Body of pancreas (tissue), 4 donors: ENCODE measurements at regions not wholly inside any gene's neighbourhood (a gene's known extent, or its start where the extent isn't known, plus 50 kb on each side); places are given as distances from the start of the nearest gene placed in this dataset.
A peak's percentile ranks its signal among the peaks of the same experiment; 100 is the strongest.

ENCODE experiments used
- ATAC-seq: fragments of 150-250 bp; one replicate; pipeline ENCODE4 v1.9.1; 2016
- DNase-seq, 4 donors: peaks; one replicate each; pipeline ENCODE4 v3.0.0-alpha.2; 2019
- H3K27ac ChIP-seq, 4 donors: fragments of 200-600 bp; sonication (generic); 1 replicate in 3 of 4; 2 replicates in 1 of 4; pipeline versions ENCODE4 v1.5.1 to v1.6.1; 2016 to 2019; ENCODE audit warnings: mild to moderate bottlenecking in 1 of 4, mixed read lengths in 1 of 4, moderate library complexity in 1 of 4
- H3K27me3 ChIP-seq, 2 donors: fragments of 200-600 bp; sonication (generic); one replicate each; pipeline ENCODE4 v1.6.0; 2016; ENCODE audit warnings: mild to moderate bottlenecking in 1 of 2
- H3K36me3 ChIP-seq, 2 donors: fragments of 200-600 bp; sonication (generic); replicated peaks in 1 of 2; 2 replicates each; pipeline ENCODE4 v1.5.1; 2016; ENCODE audit warnings: low read depth in 2 of 2; ENCODE audit not compliant: insufficient read depth in 1 of 2
- H3K4me1 ChIP-seq: fragments of 200-600 bp; sonication (generic); one replicate; pipeline ENCODE4 v1.6.0; 2016
- H3K4me3 ChIP-seq, 2 donors: fragments of 200-600 bp; sonication (generic); 1 replicate in 1 of 2; 2 replicates in 1 of 2; pipeline ENCODE4 v1.5.1; 2016 to 2019
- H3K9me3 ChIP-seq, 3 donors: fragments of 200-600 bp; sonication (generic); 1 replicate in 2 of 3; 2 replicates in 1 of 3; pipeline ENCODE4 v1.5.1; 2016
- CTCF ChIP-seq, 7 experiments: fragments of 450-650 bp in 4 of 7; fragments of 200-600 bp in 3 of 7; sonication (generic) in 3 of 7; IDR thresholded peaks; one replicate each; pipeline ENCODE4 v1.5.1; 2016 to 2019; ENCODE audit warnings: antibody characterized with exemption in 7 of 7
- POLR2A ChIP-seq, 3 donors: fragments of 450-650 bp; IDR thresholded peaks; one replicate each; pipeline ENCODE4 v1.6.1; 2016; ENCODE audit warnings: antibody characterized with exemption in 3 of 3, mild to moderate bottlenecking in 2 of 3
- WGBS, 2 donors: methylation state at CpG; one replicate each; pipeline ENCODE4 v1.1.5; 2017; 5-methylcytosine and 5-hydroxymethylcytosine counted together
- intact Hi-C: fragments of 100-400 bp; cut with DNase I; formaldehyde crosslinking; loops from one replicate; pipeline ENCODE4 v1.15.1; 2023

DNA sequence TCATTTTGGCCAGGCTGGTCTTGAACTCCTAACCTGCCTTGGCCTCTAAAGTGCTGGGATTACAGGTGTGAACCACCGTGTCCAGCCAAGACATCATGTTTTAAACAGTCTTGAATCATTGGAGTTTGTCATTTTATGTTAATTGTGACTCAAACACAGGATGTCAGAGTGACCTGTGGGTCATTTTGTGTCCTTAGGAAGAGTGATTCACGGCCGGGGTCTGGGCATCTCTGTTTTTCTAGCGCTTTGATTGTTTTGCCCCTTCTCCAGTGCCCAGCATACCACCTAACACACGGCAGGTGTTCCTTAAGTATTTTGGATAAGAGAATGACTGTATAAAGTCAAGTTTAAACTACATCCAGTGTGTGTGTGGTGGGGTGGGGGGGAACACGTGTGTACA is 183.7 kb upstream of the KLF6 start:
- intact Hi-C loops, result no loop called here
- Histone ChIP-seq H3K4me3 (no peak overlapping the region), H3K27ac (no peak overlapping the region), H3K27me3 (no peaks in the 10 kb centered on the region), H3K9me3 (no peaks in the 10 kb centered on the region), H3K4me1 (no peaks in the 10 kb centered on the region), H3K36me3 (no peaks in the 10 kb centered on the region)
- TF ChIP-seq CTCF (IDR thresholded peaks at IDR 0.05), result no peak
- TF ChIP-seq POLR2A (IDR thresholded peaks at IDR 0.05), result no peak
- DNase-seq, result no peak
- ATAC-seq, result no peak
- 56 to 67% methylated on average over 6 of the region's 6 CpGs for WGBS, 2 donors

GRCh38 chr10:3964516-3964915 is 179.5 kb upstream of the KLF6 start:
- 28 to 29% methylated on average over 3 of the region's 3 CpGs for WGBS, 2 donors
- Histone ChIP-seq H3K4me3 (no peak overlapping the region), H3K27me3 (no peaks in the 10 kb centered on the region), H3K9me3 (no peaks in the 10 kb centered on the region), H3K27ac (no peak overlapping the region), H3K36me3 (no peaks in the 10 kb centered on the region), H3K4me1 (no peaks in the 10 kb centered on the region)
- no peak for TF ChIP-seq POLR2A (IDR thresholded peaks at IDR 0.05)
- no peak for TF ChIP-seq CTCF (IDR thresholded peaks at IDR 0.05)
- ATAC-seq, result no peak
- intact Hi-C loops, result no loop called here
- DNase-seq, result no peak

- no peak overlapping the region for H3K4me3 ChIP-seq
- peak overlapping the region; percentile 10 to 68 (median 34) for H3K27ac ChIP-seq
- ATAC-seq, result peak; percentile 71
- DNase-seq, result no peak
- intact Hi-C loops, result no loop called here
- no peak for TF ChIP-seq CTCF (IDR thresholded peaks at IDR 0.05)
- TF ChIP-seq POLR2A (IDR thresholded peaks at IDR 0.05), result peak in 1 of 3 donors; percentile 10
- no peaks in the 10 kb centered on the region for H3K27me3 ChIP-seq
- WGBS, 2 donors, result 27 to 38% methylated on average over 4 of the region's 4 CpGs
- H3K36me3 ChIP-seq, result no peaks in the 10 kb centered on the region
- no peaks in the 10 kb centered on the region for H3K4me1 ChIP-seq
- H3K9me3 ChIP-seq, result no peaks in the 10 kb centered on the region
Observed at GRCh38 chr10:3963191-3963673, 178.2 kb upstream of the KLF6 start.

DNA sequence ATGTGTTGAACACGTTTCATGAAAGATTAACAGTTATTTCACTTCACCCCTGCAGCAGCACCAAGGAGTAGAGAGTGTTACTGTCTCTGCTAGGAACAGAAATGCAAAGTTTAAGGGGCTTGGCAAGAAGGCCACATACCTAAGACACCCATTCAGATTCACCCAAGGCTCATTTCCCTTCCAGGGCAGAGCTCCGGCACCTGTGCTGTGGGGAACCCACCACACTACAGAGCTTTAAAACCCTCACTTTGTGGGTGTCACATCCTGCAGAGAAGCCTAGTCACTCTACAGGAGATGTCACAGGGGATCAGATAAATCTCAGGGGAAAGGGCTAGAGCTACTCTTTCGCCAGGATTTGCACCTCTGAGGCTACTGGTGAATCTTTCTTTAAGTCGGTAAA is 176.1 kb upstream of the KLF6 start:
- Histone ChIP-seq H3K9me3 (no peaks in the 10 kb centered on the region), H3K27ac (no peak overlapping the region), H3K36me3 (no peaks in the 10 kb centered on the region), H3K27me3 (no peaks in the 10 kb centered on the region), H3K4me1 (no peaks in the 10 kb centered on the region), H3K4me3 (no peak overlapping the region)
- intact Hi-C loops, result no loop called here
- WGBS, 2 donors, result 62% methylated on average over 4 of the region's 4 CpGs
- TF ChIP-seq POLR2A (IDR thresholded peaks at IDR 0.05), result no peak
- TF ChIP-seq CTCF (IDR thresholded peaks at IDR 0.05), result no peak
- no peak for ATAC-seq
- no peak for DNase-seq

- H3K27me3 ChIP-seq, result no peaks in the 10 kb centered on the region
- DNase-seq, result no peak
- intact Hi-C loops, result no loop called here
- H3K27ac ChIP-seq, result no peak overlapping the region
- H3K36me3 ChIP-seq, result no peaks in the 10 kb centered on the region
- no peaks in the 10 kb centered on the region for H3K4me1 ChIP-seq
- H3K9me3 ChIP-seq, result no peaks in the 10 kb centered on the region
- no peak for ATAC-seq
- 87 to 92% methylated on average over 5 of the region's 5 CpGs for WGBS, 2 donors
- H3K4me3 ChIP-seq, result no peak overlapping the region
- TF ChIP-seq CTCF (IDR thresholded peaks at IDR 0.05) (no peak), POLR2A (IDR thresholded peaks at IDR 0.05) (no peak)
Observed at GRCh38 chr10:3960496-3960895, 175.5 kb upstream of the KLF6 start.
